OCI-LY7 (cell line): ENCODE measurements at regions not wholly inside any gene's neighbourhood (a gene's known extent, or its start where the extent isn't known, plus 50 kb on each side); places are given as distances from the start of the nearest gene placed in this dataset.

Experiments used
- BruUV-seq: library from RNA; stranded (reverse); fragments of 400-500 nt; replicated peaks from 2 replicates; lab custom pipeline; 2021; lab: Mats Ljungman, UMichigan
- CTCF ChIA-PET: fragments of 300-600 bp; sonication (Branson Sonifier 250); formaldehyde crosslinking; loops from one replicate; lab custom pipeline; 2022; ENCODE audit warnings: antibody characterized with exemption; ENCODE audit not compliant: unreplicated experiment; lab: Charles Lee
- POLR2A ChIA-PET: fragments of 300-600 bp; sonication (Branson Sonifier 250); formaldehyde crosslinking; loops from one replicate; lab custom pipeline; 2022; ENCODE audit warnings: antibody characterized with exemption; lab: Charles Lee
- DNase-seq: peaks from one replicate; pipeline ENCODE4 v3.0.0-alpha.2; 2015; ENCODE audit warnings: low spot score
- H2AFZ ChIP-seq: fragments of 200-600 bp; sonication (generic), shearing (Covaris generic); 2 replicates; pipeline ENCODE4 v1.6.1; 2014; ENCODE audit warnings: mild to moderate bottlenecking, antibody characterized with exemption, low read length, moderate library complexity
- H3K27ac ChIP-seq: fragments of 200-600 bp; sonication (generic); 2 replicates; pipeline ENCODE4 v1.5.1; 2014; ENCODE audit warnings: mixed run types, low read depth, mild to moderate bottlenecking, moderate library complexity, low read length, inconsistent platforms; ENCODE audit not compliant: poor library complexity, severe bottlenecking
- H3K36me3 ChIP-seq: fragments of 200-600 bp; sonication (generic); 2 replicates; pipeline ENCODE4 v1.6.1; 2014; ENCODE audit warnings: mild to moderate bottlenecking, antibody characterized with exemption, low read length, moderate library complexity, mixed read lengths; ENCODE audit not compliant: insufficient read depth
- H3K4me1 ChIP-seq: fragments of 200-600 bp; sonication (generic); 2 replicates; pipeline ENCODE4 v1.5.1; 2014; ENCODE audit warnings: mild to moderate bottlenecking, low read length; ENCODE audit not compliant: insufficient read depth, poor library complexity, severe bottlenecking
- H3K4me2 ChIP-seq: fragments of 200-600 bp; sonication (generic); 2 replicates; pipeline ENCODE4 v1.6.1; 2014; ENCODE audit warnings: mild to moderate bottlenecking, low read length
- H3K4me3 ChIP-seq: fragments of 200-600 bp; sonication (generic); 2 replicates; pipeline ENCODE4 v1.5.1; 2014; ENCODE audit warnings: mild to moderate bottlenecking, low read depth, low read length; ENCODE audit not compliant: poor library complexity, severe bottlenecking
- H3K79me2 ChIP-seq: fragments of 200-600 bp; sonication (generic); 2 replicates; pipeline ENCODE4 v1.6.1; 2016; ENCODE audit warnings: low read depth, mild to moderate bottlenecking, low read length, moderate library complexity, mixed read lengths; ENCODE audit not compliant: insufficient read depth
- H3K9me2 ChIP-seq: fragments of 200-600 bp; sonication (generic); 2 replicates; pipeline ENCODE4 v1.6.1; 2016; ENCODE audit warnings: mild to moderate bottlenecking, low read length, mixed read lengths; ENCODE audit not compliant: insufficient read depth
- H3K9me3 ChIP-seq: fragments of 200-600 bp; sonication (generic); 2 replicates; pipeline ENCODE4 v1.6.1; 2014; ENCODE audit warnings: mild to moderate bottlenecking, mixed run types, low read length, mixed read lengths
- H4K20me1 ChIP-seq: fragments of 200-600 bp; sonication (generic); 2 replicates; pipeline ENCODE4 v1.6.1; 2014; ENCODE audit warnings: mild to moderate bottlenecking, antibody characterized with exemption, low read length, moderate library complexity, mixed read lengths; ENCODE audit not compliant: insufficient read depth
- CTCF ChIP-seq: fragments of 200-600 bp; sonication (generic); conservative IDR thresholded peaks from 2 replicates; pipeline ENCODE4 v1.5.1; 2014; ENCODE audit warnings: mild to moderate bottlenecking, antibody characterized with exemption, low read length, moderate library complexity, mixed read lengths
- EZH2phosphoT487 ChIP-seq: fragments of 200-600 bp; sonication (generic); IDR thresholded peaks from 2 replicates; pipeline ENCODE4 v1.6.1; 2018; ENCODE audit warnings: low read depth, borderline replicate concordance, mild to moderate bottlenecking, mixed run types, antibody characterized with exemption, low read length, moderate library complexity, mixed read lengths
- intact Hi-C: fragments of 100-400 bp; cut with micrococcal nuclease; formaldehyde crosslinking; loops from one replicate; pipeline ENCODE4 v1.10.0; 2022; ENCODE audit not compliant: unreplicated experiment

- POLR2A ChIA-PET: interaction anchor here (1.0 kb wide), 1 partner anchor 29 kb away, joined by 3 read pairs; no protein-coding TSS in a partner anchor
- TF ChIP-seq EZH2phosphoT487 (no peak), CTCF (no peak)
Observed at GRCh38 chr3:88535563-88535962, 385.8 kb downstream of the C3orf38 start.

GRCh38 chr3:88542916-88543315 is 393.2 kb downstream of the C3orf38 start:
- no peak overlapping the region for H3K4me2 ChIP-seq
- BruUV-seq: no TSS peak
- H3K4me1 ChIP-seq: no peaks in the 10 kb centered on the region
- H3K4me3 ChIP-seq: no peak overlapping the region
- no peaks in the 10 kb centered on the region for H4K20me1 ChIP-seq
- TF ChIP-seq CTCF (no peak), EZH2phosphoT487 (no peak)
- ChIA-PET POLR2A (no interaction called here), CTCF (no interaction called here)
- DNase-seq: no peak
- H3K27ac ChIP-seq: no peak overlapping the region
- H3K9me2 ChIP-seq: no peaks in the 10 kb centered on the region
- no peaks in the 10 kb centered on the region for H3K9me3 ChIP-seq
- no peaks in the 10 kb centered on the region for H3K79me2 ChIP-seq
- no peak overlapping the region for H2AFZ ChIP-seq
- intact Hi-C loops: no loop called here
- H3K36me3 ChIP-seq: no peaks in the 10 kb centered on the region

More at GRCh38 chr3:88535563-88535962, 385.8 kb downstream of the C3orf38 start:
- no peak overlapping the region for H3K27ac ChIP-seq
- H3K4me2 ChIP-seq: no peak overlapping the region
- no TSS peak for BruUV-seq
- intact Hi-C loops: no loop called here
- no peaks in the 10 kb centered on the region for H3K4me1 ChIP-seq
- CTCF ChIA-PET: no interaction called here
- no peaks in the 10 kb centered on the region for H3K36me3 ChIP-seq
- H3K4me3 ChIP-seq: no peak overlapping the region
- H3K9me3 ChIP-seq: no peaks in the 10 kb centered on the region
- no peaks in the 10 kb centered on the region for H4K20me1 ChIP-seq
- no peaks in the 10 kb centered on the region for H3K9me2 ChIP-seq
- H2AFZ ChIP-seq: no peak overlapping the region
- no peaks in the 10 kb centered on the region for H3K79me2 ChIP-seq
- DNase-seq: no peak

- Histone ChIP-seq H3K9me2 (no peaks in the 10 kb centered on the region), H2AFZ (no peak overlapping the region), H3K4me3 (no peak overlapping the region), H3K4me1 (no peaks in the 10 kb centered on the region), H3K27ac (no peak overlapping the region), H3K9me3 (0 out of 2 replicates have a peak, but pooled peaks cover 7% of the 10 kb centered on the region), H3K4me2 (no peak overlapping the region), H3K36me3 (no peaks in the 10 kb centered on the region), H4K20me1 (no peaks in the 10 kb centered on the region), H3K79me2 (no peaks in the 10 kb centered on the region)
- no TSS peak for BruUV-seq
- intact Hi-C loops: no loop called here
- CTCF ChIA-PET: no interaction called here
- DNase-seq: no peak
- TF ChIP-seq CTCF (no peak), EZH2phosphoT487 (no peak)
- POLR2A ChIA-PET: no interaction called here
Observed at GRCh38 chr3:88572450-88572849, 422.7 kb downstream of the C3orf38 start.
